Natural killer cell (primary cell): ENCODE measurements at regions not wholly inside any gene's neighbourhood (a gene's known extent, or its start where the extent isn't known, plus 50 kb on each side); places are given as distances from the start of the nearest gene placed in this dataset.

Experiments used
- ATAC-seq, 3 donors: fragments of 150-1000 bp in 2 of 3; fragments of 200-7000 bp in 1 of 3; cut with Tn5 transposase; 1 replicate in 1 of 3; 2 replicates in 2 of 3; pipeline ENCODE4 v1.10.0; 2021; ENCODE audit warnings: mild to moderate bottlenecking in 2 of 3, moderate library complexity in 2 of 3
- DNase-seq, 2 donors: peaks; one replicate each; pipeline versions ENCODE4 v3.0.0 to v3.0.0-alpha.2; 2013 to 2021; ENCODE audit warnings: mixed read lengths in 1 of 2
- H3K27ac ChIP-seq: one replicate; pipeline ENCODE4 v1.5.1; 2013; ENCODE audit warnings: mild to moderate bottlenecking, low read length
- H3K27me3 ChIP-seq: one replicate; pipeline ENCODE4 v1.6.1; 2013; ENCODE audit warnings: low read length; ENCODE audit not compliant: control insufficient read depth, insufficient read depth
- H3K36me3 ChIP-seq: one replicate; pipeline ENCODE4 v1.6.1; 2013; ENCODE audit warnings: low read length; ENCODE audit not compliant: control insufficient read depth, insufficient read depth
- H3K4me1 ChIP-seq: one replicate; pipeline ENCODE4 v1.6.1; 2013; ENCODE audit warnings: low read length; ENCODE audit not compliant: control insufficient read depth, insufficient read depth
- H3K4me3 ChIP-seq: one replicate; pipeline ENCODE4 v1.5.1; 2013; ENCODE audit warnings: low read length
- H3K9me3 ChIP-seq: one replicate; pipeline ENCODE4 v1.6.1; 2013; ENCODE audit warnings: low read length; ENCODE audit not compliant: control insufficient read depth, insufficient read depth
- H3K27ac Mint-ChIP-seq, 2 donors: one replicate each; pipeline ENCODE4 v1.8.0; 2022; ENCODE audit warnings: mild to moderate bottlenecking in 2 of 2, mixed read lengths in 2 of 2, moderate library complexity in 1 of 2
- H3K27me3 Mint-ChIP-seq, 2 donors: one replicate each; pipeline ENCODE4 v1.8.0; 2022; ENCODE audit warnings: low read depth in 2 of 2, mixed read lengths in 2 of 2
- H3K36me3 Mint-ChIP-seq: one replicate; pipeline ENCODE4 v1.8.0; 2022; ENCODE audit warnings: mixed read lengths
- H3K4me1 Mint-ChIP-seq, 2 donors: one replicate each; pipeline ENCODE4 v1.8.0; 2022; ENCODE audit warnings: mixed read lengths in 2 of 2
- H3K4me3 Mint-ChIP-seq: one replicate; pipeline ENCODE4 v1.8.0; 2022; ENCODE audit warnings: mild to moderate bottlenecking, moderate library complexity, mixed read lengths
- H3K9me3 Mint-ChIP-seq, 2 donors: one replicate each; pipeline ENCODE4 v1.8.0; 2022; ENCODE audit warnings: mixed read lengths in 2 of 2
- CTCF ChIP-seq: fragments of 200-600 bp; IDR thresholded peaks from one replicate; pipeline ENCODE4 v1.8.0; 2022; ENCODE audit warnings: antibody characterized with exemption
- WGBS: methylation state at CpG from one replicate; pipeline ENCODE4 v1.1.7; 2013; ENCODE audit warnings: missing lambda C conversion rate; ENCODE audit not compliant: insufficient coverage; 5-methylcytosine and 5-hydroxymethylcytosine counted together
- intact Hi-C: fragments of 100-400 bp; cut with micrococcal nuclease; formaldehyde crosslinking; loops from one replicate; pipeline ENCODE4 v1.14.2; 2022

- H3K36me3 Mint-ChIP-seq = peaks cover 9% of the 10 kb centered on the region
- intact Hi-C loops = no loop called here
- DNase-seq = no peak
- no peak for ATAC-seq
- no peaks in the 10 kb centered on the region for H3K4me1 ChIP-seq
- no peak for TF ChIP-seq CTCF
- WGBS = no CpG with 5 or more reads among the region's 1 CpG
- H3K27me3 Mint-ChIP-seq = no peaks in the 10 kb centered on the region
- H3K9me3 Mint-ChIP-seq = peaks cover 12 to 16% of the 10 kb centered on the region in 2 donors
- no peaks in the 10 kb centered on the region for H3K27me3 ChIP-seq
- no peaks in the 10 kb centered on the region for H3K9me3 ChIP-seq
- no peak overlapping the region for H3K27ac Mint-ChIP-seq
- no peaks in the 10 kb centered on the region for H3K4me1 Mint-ChIP-seq
- no peaks in the 10 kb centered on the region for H3K36me3 ChIP-seq
- no peak overlapping the region for H3K27ac ChIP-seq
- H3K4me3 ChIP-seq = no peak overlapping the region
- no peak overlapping the region for H3K4me3 Mint-ChIP-seq
Measured at GRCh38 chr4:97252615-97253154, 890.6 kb downstream of the STPG2 start.

- H3K36me3 Mint-ChIP-seq = peaks cover 7% of the 10 kb centered on the region
- WGBS = 81% methylated on average over 5 of the region's 6 CpGs
- H3K27me3 Mint-ChIP-seq = no peaks in the 10 kb centered on the region
- TF ChIP-seq CTCF = no peak
- intact Hi-C loops = no loop called here
- H3K4me1 Mint-ChIP-seq = no peaks in the 10 kb centered on the region
- Histone ChIP-seq H3K9me3 (no peaks in the 10 kb centered on the region), H3K4me1 (no peaks in the 10 kb centered on the region), H3K27me3 (no peaks in the 10 kb centered on the region), H3K27ac (no peak overlapping the region), H3K4me3 (no peak overlapping the region), H3K36me3 (no peaks in the 10 kb centered on the region)
- no peak for DNase-seq
- no peak overlapping the region for H3K27ac Mint-ChIP-seq
- no peak for ATAC-seq
- H3K9me3 Mint-ChIP-seq = peaks cover 14% of the 10 kb centered on the region in 2 donors
- no peak overlapping the region for H3K4me3 Mint-ChIP-seq
Measured at GRCh38 chr4:97262769-97263168, 880.5 kb downstream of the STPG2 start.

GRCh38 chr4:97270051-97270450 is 873.2 kb downstream of the STPG2 start:
- no peak overlapping the region for H3K27ac Mint-ChIP-seq
- H3K27ac ChIP-seq = no peak overlapping the region
- no peaks in the 10 kb centered on the region for H3K27me3 Mint-ChIP-seq
- no peaks in the 10 kb centered on the region for H3K4me1 ChIP-seq
- no peaks in the 10 kb centered on the region for H3K27me3 ChIP-seq
- intact Hi-C loops = no loop called here
- no peaks in the 10 kb centered on the region for H3K4me1 Mint-ChIP-seq
- no peaks in the 10 kb centered on the region for H3K9me3 ChIP-seq
- 72% methylated on average over 1 of the region's 2 CpGs for WGBS
- no peaks in the 10 kb centered on the region for H3K36me3 ChIP-seq
- ATAC-seq = no peak
- no peak overlapping the region for H3K4me3 Mint-ChIP-seq
- peaks cover 18% of the 10 kb centered on the region for H3K36me3 Mint-ChIP-seq
- no peak for DNase-seq
- H3K4me3 ChIP-seq = no peak overlapping the region
- TF ChIP-seq CTCF = no peak
- peaks cover 14 to 21% of the 10 kb centered on the region in 2 donors for H3K9me3 Mint-ChIP-seq

- H3K36me3 Mint-ChIP-seq = peaks cover under 1% of the 10 kb centered on the region
- no peak overlapping the region for H3K27ac Mint-ChIP-seq
- no peak for TF ChIP-seq CTCF
- Histone ChIP-seq H3K4me1 (no peaks in the 10 kb centered on the region), H3K27me3 (no peaks in the 10 kb centered on the region), H3K9me3 (no peaks in the 10 kb centered on the region), H3K27ac (no peak overlapping the region), H3K4me3 (no peak overlapping the region), H3K36me3 (no peaks in the 10 kb centered on the region)
- no peaks in the 10 kb centered on the region for H3K27me3 Mint-ChIP-seq
- H3K4me3 Mint-ChIP-seq = no peak overlapping the region
- DNase-seq = no peak
- intact Hi-C loops = no loop called here
- 63% methylated on average over 3 of the region's 3 CpGs for WGBS
- no peak for ATAC-seq
- H3K9me3 Mint-ChIP-seq = peaks cover 15 to 17% of the 10 kb centered on the region in 2 donors
- H3K4me1 Mint-ChIP-seq = no peaks in the 10 kb centered on the region
Measured at GRCh38 chr4:97279391-97279790, 863.9 kb downstream of the STPG2 start.
